ENCODE measurements at regions not wholly inside any gene's neighbourhood (a gene's known extent, or its start where the extent isn't known, plus 50 kb on each side); places are given as distances from the start of the nearest gene placed in this dataset.

DNA sequence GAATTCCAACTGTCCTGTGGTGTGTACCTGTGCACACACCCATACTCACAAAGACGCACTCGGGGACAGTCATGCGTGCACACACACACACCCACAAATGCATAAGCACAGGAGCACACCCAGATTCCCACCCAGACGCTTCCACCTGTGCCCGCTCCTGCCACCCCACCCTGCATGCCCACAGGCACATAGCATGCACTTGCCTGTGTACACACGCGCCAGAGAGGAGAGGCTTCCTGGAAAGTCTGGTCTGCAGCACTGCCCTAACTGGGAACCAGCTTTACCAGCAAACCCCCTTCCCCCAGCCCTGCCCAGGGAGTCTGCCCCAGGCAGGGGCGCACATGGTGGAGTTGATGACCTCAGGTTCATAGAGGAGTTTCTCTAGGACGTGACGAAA, 246.2 kb downstream of the UACA start:
- TF ChIP-seq, protein P1, sequence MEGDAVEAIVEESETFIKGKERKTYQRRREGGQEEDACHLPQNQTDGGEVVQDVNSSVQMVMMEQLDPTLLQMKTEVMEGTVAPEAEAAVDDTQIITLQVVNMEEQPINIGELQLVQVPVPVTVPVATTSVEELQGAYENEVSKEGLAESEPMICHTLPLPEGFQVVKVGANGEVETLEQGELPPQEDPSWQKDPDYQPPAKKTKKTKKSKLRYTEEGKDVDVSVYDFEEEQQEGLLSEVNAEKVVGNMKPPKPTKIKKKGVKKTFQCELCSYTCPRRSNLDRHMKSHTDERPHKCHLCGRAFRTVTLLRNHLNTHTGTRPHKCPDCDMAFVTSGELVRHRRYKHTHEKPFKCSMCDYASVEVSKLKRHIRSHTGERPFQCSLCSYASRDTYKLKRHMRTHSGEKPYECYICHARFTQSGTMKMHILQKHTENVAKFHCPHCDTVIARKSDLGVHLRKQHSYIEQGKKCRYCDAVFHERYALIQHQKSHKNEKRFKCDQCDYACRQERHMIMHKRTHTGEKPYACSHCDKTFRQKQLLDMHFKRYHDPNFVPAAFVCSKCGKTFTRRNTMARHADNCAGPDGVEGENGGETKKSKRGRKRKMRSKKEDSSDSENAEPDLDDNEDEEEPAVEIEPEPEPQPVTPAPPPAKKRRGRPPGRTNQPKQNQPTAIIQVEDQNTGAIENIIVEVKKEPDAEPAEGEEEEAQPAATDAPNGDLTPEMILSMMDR (IDR thresholded peaks at IDR 0.05) = no peak
- TF ChIP-seq POLR2A (IDR thresholded peaks at IDR 0.05) = no peak
